Anterior cingulate cortex (tissue), 58 donors: ENCODE measurements at regions not wholly inside any gene's neighbourhood (a gene's known extent, or its start where the extent isn't known, plus 50 kb on each side); places are given as distances from the start of the nearest gene placed in this dataset.
"Not testable (repeated sequence)": the region's sequence is repeated elsewhere in the genome, so short reads cannot be mapped to it uniquely, and the experiment has no call there.

Experiments used
- DNase-seq, 58 donors: peaks; one replicate each; lab custom pipeline; 2025; lab: John Stamatoyannopoulos, UW

DNA sequence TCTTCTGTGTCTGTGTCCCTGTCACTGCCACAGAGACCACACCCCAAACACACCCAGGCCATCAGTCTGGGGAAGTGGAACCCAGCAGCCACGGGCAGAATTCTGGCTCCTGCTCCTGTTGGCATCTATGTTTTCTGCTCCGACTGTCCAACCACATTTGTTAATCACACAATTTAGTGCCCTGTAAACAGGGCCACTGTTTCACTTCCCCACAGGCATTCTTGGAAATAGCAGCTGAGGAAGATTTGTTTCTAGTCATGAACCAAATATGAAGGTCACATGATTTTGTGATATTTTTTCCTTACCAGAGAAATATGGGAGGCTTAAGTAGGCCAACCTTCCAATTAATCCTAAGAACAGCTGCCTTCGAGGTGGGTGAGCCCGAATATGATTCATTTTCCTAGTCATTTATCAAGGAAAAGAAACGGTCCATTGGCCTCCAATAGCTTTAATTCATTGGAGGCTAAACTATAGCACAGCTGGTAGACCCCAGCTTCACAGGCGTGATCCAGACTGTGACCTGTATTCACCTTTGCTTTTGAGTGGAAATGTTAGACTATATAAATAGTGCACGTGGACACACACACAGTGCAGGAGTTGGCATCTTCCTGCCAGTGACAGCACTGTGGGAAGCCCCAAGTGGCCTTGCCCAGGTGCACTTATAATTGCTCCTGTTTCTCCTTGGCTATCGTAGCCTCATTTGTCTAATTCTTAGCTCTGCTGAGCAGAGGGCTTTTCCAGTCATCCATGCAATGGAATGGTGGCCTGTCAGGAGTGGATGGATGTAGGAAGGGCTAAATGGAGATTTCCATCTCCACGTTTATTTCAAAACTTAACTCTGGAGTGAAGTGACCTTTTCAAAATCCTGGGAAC lies 267.9 kb downstream of the LPIN1 start:
- no peak for DNase-seq

DNA sequence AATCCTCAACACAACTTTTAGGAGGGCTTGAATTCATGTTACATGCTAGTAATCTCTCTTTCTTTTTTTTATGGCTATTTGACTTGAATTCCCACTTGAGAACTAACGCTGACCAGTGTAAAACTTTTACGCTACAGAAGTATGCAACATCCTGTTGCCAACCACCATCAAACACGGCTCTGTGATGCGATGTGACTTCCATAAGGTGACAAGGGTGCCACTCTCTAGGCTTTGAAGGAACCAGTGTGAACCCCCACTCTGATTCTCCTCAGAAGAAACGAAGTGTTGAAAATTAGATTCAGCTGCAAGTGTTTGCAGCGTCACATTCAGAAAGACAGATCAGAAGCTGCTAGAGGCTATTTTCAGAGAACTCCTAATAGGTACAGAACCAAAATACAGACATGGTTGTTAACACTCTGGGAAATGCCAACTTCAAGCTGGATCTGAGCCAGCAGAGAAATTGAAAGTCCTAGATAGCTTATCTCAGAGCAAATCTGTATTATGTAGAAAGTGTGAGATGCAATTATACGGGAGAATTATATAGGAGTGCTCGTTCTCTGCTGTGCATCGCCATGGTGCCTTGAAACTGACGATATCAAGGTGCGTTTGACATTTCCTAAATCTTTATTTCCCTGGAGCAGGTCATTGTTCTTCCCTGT lies 271.2 kb downstream of the LPIN1 start:
- DNase-seq = peak in 1 of 58 donors; percentile 11

DNA sequence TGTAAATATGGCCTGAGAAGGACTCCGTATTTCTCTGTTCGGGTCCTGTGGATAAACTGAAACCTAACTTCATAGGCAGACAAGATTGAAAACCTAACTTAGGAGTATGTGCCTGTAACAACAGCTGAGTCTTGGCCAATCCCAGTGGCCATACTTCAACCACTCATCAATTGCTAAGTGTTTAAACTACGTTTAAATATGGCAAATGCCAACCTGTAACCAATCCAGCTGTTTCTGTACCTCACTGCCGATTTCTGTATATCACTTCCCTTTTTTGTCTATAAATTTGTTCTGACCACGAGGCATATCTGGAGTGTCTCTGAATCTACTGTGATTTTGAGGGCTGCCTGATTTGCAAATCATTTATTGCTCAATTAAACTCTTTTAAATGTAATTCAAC lies 272.3 kb downstream of the LPIN1 start:
- DNase-seq = not testable (repeated sequence)

DNA sequence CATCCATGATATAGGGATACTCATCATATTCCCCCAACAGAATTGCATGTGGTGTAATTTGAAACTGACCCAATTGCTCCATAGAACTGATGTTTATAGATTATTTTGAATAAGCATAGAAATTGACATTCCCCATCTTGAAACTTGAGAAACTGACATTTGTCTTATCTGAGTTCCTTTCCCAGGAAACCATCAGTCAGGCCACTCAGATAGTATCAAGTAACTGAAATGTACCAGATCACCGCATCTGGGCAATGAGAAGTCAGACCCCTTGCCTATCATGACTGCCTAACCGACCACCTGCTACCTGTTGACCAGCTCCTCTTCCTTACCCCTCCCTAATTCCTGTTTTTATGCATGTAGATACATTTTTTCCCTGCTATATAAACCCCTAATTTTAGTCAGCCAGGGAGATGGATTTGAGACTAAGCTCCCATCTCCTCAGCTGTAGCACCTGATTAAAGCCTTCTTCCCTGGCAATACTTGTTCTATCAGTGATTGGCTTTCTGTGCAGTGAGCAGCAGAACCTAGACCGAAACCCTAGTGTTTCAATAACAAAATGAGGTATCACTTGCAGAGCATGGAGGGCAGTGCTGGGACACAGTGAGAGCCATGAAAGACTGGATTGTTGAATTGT lies 274.5 kb downstream of the LPIN1 start:
- no peak for DNase-seq

DNA sequence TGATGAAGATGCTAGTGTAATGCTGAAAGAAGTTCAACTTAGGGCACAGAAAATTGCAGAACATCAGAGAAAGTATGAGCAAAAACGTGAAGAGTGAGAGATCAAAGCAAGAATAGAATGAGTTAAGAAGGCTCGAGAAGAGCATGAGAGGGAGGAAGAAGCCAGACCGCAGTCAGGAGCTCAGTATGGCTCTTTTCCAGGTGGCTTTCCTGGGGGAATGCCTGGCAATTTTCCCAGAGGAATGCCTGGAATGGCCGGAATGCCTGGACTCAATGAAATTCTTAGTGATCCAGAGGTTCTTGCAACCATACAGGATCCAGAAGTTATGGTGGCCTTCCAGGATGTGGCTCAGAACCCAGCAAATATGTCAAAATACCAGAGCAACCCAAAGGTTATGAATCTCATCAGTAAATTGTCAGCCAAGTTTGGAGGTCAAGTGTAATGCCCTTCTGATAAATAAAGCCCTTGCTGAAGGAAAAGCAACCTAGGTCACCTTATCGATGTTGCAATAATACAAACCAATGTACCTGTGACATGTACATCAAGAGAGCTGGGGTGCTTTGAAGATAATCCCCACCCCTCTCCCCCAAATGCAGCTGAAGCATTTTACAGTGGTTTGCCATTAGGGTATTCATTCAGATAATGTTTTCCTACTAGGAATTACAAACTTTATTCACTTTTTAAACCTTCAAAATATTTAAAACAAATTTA lies 277.9 kb downstream of the LPIN1 start:
- DNase-seq = not testable (repeated sequence)

DNA sequence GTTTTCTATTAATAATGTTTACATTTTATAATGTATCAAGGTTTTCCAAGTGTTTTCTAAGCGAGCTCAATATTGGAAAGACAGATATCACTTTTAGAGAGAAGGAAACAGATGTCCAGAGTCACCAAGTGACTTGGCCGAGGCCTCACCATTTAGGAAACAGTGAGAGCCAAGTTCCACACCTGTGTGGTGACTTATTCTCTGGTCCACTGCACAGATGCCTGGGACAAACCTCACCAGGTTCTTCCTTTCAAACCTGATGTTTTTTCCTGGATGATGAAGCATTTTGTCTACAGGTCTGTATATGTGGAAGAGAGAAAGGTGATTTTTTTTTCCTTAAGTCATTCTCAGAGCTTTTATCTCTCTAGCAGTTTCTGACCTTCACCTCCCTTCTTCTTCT lies 280.7 kb downstream of the LPIN1 start:
- no peak for DNase-seq

DNA sequence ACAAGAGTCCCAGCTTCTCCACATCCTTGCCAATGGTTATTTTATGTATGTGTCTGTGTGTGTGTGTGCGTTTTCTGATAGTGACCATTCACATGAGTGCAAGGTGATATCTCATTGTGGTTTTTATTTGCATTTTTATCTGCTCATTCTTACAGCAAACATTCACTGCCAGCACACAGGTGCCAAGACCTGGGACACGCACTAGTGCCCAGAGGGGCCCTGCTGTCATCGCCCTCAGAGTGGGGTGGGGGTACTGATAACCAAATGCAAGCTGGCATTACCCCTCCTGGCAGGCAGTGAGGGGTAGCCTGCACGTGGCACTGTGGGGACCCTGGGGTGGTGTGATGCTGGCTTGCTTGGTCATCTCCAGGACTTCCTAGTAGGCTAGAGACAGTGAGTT lies 285.4 kb downstream of the LPIN1 start:
- no peak for DNase-seq

DNA sequence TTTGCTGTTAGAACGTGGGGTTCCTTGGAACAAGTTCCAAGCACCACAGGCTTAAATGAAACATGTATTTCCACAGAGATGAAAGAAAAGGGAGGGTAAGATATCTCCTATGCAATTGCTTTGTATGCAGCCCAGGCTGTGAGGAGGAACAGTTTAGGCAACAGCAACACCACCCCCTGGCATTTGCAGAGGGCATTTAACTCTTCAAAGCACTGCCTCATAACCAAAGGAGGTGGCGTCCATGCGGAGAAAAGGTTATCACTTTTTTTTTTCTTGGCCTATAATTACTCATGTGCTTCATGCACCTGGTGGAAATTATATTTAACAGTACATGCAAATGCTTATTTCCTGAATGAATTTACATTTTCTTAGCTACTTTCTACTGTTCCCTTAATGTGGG lies 286.0 kb downstream of the LPIN1 start:
- DNase-seq = no peak

DNA sequence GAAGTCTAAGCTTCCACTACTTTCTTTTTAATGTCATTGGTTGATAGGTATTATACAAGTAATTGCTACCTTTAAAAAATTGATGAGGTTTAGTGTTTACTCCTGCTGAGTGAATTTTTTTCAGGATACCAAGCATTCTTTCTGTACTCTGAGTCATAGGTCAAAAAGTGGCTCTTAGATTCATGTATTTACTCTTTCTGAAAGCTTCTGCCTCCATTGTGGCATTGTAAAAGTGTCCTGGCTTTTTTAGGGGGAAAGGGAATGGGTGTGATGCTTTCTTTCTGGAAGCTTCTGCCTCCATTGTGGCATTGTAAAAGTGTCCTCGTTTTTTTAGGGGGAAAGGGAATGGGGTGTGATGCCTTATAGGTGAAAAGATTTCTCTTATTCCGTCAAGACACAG lies 286.5 kb downstream of the LPIN1 start:
- no peak for DNase-seq

DNA sequence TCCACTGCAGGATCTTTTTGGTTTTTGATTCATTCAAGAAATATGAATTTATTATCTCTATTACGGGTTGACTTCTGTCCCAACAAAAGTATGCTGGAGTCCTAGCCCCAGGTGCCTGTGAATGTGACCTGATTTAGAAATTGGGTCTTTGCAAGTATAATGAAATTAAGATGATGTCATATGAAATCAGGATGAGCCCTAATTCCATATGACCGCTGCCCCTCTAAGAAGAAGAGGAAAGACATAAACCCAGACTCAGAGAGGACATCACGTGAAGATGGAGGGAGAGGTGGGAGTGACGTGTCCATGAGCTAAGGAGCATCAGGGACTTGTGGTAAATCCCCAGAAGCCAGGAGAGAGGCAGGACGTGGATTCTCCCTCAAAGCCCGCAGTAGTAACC lies 287.1 kb downstream of the LPIN1 start:
- no peak for DNase-seq

DNA sequence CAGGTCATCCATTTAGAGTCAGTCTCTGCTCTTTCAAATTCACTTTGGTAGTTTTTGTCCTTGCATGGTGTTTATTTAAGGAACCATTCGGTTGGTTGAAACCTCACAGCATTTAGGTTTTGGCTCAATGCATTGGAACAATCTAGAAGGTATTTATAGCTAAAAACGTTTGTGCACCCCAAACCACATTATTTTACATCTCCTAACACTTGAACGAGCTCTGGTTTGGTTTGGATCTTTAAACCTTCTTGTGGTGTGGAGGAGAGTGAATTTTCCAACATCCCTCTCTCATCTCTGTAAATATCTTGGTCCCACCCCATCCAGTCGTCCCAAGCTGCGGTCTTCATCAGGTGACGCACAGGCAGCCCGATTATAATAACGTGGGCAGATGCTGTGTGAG lies 287.9 kb downstream of the LPIN1 start:
- no peak for DNase-seq

DNA sequence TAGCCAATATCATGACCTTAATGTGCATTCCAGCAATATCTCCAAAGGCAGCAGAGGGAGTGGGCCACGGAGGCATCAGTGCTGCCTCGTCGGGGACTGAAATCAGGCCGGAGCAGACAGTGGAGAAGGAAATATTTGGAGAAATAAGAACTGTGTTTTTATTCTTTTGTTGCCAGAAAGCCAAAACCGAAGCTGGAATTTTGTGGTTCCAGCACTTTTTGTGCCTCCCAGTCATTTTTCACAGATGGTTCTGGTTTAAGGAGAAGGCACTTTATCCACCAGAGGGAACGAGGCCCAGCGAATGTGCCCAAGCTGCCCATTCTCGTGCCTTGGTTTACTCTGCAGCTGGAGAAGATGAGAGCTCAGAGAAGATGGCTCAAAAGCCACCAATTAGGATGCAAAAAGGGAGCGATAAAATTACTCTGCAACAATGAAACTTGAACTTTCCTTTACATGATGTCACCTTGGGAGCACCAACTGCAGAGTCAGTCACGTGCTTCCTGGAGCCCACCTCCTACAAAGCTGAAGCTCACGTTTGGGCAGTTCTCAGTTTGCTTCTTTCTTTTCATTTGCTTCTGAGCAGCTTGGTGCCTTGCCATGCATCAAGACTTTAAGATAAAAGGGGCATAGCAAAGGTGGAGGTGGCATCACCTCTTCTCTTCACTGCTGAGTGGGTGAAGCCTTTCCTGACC lies 288.7 kb downstream of the LPIN1 start:
- no peak for DNase-seq

DNA sequence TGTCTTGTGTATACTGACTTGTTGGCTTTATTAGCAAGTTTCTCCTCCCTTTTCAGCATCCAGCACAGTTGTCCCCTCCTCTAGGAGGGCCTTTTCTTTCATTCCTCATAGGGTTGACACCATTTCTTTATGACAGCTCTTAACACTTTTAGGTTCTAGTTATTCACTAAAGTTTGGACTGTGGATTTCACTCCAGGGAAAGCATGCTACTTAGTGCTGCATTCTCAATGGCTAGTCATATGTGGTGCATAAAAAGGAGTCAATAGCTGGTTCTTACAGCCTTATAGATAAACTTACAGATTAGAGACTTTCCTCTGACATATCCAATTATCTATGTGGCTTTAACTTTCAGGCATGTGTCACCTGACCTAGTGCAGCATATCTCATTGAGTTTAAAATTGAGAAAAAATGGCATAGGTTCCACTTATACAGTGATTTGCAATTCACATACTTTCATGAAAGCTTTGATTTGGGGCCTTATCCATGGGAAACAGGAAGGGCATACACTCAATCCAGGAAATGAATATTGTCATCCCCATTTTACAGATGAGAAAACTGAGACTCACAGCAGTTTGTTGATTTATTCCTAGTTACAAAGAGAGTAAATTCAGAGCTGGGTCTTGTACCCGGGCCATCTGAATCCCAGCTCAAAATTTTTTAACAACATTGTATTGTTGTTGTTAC lies 289.7 kb downstream of the LPIN1 start:
- DNase-seq = no peak

DNA sequence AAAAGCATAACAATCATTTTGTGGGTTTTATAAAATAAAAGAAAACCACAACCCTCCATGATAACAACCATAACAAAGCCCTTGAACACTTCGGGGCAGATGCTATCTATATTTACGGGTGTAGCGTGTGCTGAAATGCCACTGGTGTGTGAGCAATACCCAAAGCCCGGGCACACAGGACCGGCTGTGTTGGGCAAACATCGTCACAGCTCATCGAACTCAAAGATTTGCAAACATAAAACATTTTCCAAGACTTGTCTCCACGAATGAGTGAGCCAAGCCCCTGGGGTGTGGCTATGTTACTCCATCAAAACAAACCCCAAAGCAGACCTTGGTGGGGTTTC lies 290.2 kb downstream of the LPIN1 start:
- no peak for DNase-seq

DNA sequence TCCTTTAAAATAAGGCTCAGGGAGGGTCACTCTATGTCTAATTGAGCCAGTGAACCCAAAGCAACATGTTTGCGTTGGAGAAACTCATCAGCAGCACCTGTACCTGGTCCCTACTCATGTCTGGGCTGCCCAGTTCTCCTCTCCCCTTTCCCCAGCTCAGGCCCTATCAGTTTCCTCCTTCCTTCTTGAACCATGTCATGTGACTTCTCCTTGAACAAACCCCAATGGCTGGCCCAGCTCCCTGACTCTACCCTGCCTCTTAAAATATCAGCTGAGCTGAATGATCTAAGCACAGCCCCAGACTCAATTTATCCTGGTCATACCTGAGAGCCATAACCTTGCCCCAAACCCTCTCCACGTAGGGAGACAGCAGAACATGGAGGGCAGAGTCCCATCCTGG lies 290.9 kb downstream of the LPIN1 start:
- no peak for DNase-seq

DNA sequence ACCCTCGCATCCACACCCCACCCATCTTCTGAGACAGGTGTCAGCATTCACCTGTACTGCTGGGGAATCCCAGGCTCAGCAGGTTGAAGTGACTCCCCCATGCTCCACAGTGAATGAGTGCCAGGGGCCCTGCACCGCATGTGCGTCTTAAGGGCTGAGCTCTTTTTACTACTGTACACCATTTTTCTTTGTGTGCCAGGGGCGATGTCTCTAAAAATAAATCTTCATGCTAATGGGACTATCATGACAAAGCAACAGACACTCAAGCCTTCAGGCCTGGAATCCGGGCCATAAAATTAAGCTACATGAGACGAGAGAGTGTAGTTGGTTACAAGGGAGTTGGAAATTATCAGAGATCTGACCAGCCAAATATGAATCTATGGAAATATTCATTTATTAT lies 294.8 kb downstream of the LPIN1 start:
- DNase-seq = no peak

DNA sequence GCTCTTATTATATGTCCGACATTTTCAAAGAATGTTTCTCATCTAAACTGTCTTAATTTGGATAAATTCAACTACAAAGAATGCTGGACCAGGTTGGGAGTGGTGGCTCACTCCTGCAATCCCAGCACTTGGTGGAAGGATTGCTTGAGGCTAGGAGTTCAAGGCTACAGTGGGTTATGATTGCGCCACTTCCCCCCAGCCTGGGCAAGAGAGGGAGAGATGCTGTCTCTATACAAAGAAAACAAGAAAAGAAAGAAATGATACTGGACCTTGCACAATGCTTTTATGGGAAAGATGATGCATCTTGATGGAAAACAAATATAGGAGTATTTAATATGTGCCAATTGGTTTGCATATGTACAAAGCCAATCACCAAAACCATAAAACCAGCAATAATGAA lies 296.7 kb downstream of the LPIN1 start:
- DNase-seq = no peak

DNA sequence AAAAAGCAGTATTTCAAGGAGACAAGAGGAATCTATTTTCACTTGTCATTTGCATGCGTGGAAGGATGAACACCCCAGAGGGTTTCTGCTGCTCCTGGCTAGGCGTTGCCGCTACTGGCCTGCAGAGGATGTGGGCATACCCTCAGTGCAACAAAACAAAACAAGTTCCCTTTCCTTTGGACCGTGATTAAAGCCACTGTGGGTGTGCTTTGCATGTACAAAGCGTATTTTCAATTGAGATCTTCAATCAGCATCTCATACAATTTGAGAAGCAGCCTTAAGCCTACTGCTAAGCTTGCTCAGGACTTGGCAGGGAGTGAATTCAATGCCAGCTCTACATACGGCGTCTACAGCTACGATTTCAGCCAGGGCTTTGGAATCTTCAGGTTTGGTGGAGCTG lies 298.4 kb downstream of the LPIN1 start:
- DNase-seq = peak in 9 of 58 donors; percentile 5 to 67 (median 13)

DNA sequence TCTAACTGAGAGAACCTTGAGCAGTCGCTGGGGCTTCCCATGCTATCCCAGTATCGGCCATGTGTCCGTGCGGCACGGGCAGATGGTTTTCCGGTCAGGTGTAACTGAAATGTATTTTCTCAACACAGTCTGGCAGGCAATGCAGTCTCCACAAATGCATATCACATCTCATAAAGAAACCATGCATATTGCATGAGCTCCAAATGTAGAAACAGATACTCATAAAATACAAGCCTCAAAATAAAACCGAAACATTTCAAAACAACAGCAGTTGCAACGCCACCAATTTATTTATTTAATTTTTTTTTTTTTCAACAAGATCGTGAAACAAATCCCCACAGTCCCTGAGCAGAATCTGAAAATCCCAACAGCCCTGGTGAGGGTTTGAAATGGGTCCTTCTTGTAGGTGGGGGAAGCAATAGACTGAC lies 299.4 kb downstream of the LPIN1 start:
- DNase-seq = no peak

DNA sequence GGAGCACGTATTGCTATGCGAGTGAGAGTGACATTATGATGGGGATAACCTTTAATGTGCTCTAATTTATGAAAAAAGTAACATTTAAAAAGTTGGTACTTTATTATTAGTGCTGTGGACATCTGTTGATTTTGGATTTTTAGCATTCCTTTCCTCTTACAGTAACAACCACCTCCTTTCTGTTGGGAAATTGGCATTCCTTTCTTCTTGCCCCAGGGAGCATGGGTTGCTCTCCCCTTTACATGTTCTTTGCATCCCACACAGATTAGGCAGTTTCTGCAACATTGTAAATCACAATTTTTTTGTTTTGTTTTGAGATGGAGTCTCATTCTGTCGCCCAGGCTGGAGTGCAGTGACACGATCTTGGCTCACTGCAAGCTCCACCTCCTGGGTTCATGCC lies 300.2 kb downstream of the LPIN1 start:
- DNase-seq = no peak
